ENCODE measurements at regions not wholly inside any gene's neighbourhood (a gene's known extent, or its start where the extent isn't known, plus 50 kb on each side); places are given as distances from the start of the nearest gene placed in this dataset.
A peak's percentile ranks its signal among the peaks of the same experiment; 100 is the strongest.

DNA sequence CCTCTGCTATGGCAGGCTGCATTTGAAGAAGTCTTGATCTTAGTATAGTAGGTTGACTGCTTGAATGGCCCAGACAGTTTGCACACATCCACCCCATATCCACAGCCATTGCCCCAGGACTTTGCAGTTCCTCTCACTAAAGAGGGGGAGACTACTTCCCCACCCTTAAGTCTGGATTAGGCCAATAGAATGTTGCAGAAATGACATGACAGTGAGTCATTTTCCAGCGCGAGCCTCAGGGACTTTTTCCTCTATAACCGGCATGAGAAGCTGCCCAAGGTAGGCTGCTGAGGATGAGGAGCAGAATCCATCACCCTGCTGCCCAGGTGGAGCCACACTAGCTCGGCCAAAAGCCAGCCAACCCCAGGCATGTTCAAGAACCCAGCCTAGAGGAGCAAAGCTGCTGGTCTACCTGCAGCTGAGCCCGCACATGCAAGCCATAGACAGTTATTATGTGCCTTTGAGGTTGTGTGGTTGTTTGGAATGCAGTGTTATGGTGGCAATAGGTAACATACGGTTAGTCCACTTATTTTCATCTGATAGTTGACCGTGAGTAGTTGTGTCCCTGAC is 113.9 kb downstream of the TLE3 start:
- TF ChIP-seq, protein P1, sequence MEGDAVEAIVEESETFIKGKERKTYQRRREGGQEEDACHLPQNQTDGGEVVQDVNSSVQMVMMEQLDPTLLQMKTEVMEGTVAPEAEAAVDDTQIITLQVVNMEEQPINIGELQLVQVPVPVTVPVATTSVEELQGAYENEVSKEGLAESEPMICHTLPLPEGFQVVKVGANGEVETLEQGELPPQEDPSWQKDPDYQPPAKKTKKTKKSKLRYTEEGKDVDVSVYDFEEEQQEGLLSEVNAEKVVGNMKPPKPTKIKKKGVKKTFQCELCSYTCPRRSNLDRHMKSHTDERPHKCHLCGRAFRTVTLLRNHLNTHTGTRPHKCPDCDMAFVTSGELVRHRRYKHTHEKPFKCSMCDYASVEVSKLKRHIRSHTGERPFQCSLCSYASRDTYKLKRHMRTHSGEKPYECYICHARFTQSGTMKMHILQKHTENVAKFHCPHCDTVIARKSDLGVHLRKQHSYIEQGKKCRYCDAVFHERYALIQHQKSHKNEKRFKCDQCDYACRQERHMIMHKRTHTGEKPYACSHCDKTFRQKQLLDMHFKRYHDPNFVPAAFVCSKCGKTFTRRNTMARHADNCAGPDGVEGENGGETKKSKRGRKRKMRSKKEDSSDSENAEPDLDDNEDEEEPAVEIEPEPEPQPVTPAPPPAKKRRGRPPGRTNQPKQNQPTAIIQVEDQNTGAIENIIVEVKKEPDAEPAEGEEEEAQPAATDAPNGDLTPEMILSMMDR (IDR thresholded peaks at IDR 0.05; ENCODE audit: insufficient read depth, missing control alignments), result no peak
- FAIRE-seq (no peak), DNase-seq (ENCODE audit: insufficient read length, low spot score) (no peak)

DNA sequence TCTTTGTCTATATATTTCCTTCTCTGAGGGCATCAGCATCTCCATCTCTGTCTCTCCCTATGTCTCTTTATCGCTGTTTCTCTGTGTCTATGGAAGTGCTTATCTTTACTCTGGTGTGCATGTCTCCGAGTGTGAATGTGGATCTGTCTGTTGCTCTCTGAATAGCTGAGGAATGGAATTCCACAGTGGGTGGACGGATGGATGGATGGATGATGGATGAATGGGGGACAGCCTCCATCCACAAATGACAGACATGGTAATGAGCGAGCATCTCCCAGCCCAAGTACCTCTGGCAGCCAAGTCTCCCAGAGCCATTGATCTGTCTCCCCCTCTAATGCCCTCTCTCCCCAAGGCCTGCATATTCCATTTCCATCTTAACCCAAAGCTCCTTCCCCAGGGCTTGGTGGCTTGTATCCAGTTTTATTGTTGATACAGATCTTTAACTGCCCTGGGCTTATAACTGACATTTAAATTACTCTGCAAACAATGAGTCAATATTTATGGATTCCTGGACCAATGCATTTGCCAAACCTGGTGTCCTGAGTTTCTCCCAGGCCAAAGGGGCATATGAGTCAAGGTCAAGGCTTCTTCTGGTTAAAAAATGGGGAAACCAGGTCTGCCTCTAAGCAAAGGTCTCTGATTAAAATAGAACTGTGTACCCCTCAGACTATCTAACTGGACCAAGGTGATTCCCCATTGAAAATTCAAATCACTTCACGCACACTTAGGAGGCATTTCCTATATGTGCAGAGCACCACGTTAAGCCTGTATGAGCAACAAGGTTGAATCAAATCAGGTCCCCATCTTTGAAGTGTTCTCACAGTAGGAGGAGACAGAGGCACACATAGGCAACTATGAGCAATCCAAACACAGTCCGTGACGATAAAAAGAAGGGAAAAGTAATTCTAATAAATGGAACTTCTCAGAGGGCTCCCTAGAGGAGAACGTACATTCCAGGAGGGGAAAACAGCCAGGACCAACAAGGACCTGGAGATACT is 109.9 kb downstream of the TLE3 start:
- TF ChIP-seq, protein P1 (IDR thresholded peaks at IDR 0.05; ENCODE audit: insufficient read depth, missing control alignments), result no peak
- FAIRE-seq (no peak), DNase-seq (ENCODE audit: insufficient read length, low spot score) (no peak)

DNA sequence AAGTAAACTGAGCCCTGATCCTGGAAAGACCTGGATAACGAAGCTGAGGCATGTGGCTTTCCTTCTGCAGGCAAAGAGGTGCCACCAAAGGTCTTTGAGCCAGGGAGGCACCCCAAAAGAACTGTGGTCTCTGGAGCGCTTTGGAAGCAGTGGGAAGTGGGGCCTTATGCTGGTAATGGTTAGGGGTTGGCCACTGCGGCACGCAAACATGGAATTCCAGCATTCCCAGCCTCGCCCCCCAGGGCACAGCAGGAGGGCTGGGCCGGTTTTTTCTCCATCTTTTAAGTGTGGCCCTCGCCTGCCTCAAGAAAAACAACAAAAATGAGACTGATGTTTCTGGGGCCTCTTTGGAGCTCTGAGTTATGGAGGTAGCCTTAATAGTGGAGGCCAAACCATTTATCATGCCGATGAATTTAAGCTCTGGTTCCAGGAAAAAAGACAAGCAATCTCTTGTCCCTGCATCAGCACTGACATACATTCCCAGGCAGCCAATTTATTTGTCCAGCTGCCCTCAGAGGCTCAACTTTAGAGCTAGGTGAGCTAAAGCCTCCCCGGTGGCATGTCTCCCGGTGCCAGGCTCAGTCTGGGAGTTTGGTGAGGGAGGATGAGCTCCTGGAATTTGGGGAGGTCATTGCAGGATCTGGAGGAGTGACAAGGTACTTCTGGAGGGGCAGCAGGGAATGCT is 109.0 kb downstream of the TLE3 start:
- no peak for DNase-seq (ENCODE audit: insufficient read length, low spot score)
- TF ChIP-seq, protein P1 (IDR thresholded peaks at IDR 0.05; ENCODE audit: insufficient read depth, missing control alignments), result no peak
- no peak for FAIRE-seq

DNA sequence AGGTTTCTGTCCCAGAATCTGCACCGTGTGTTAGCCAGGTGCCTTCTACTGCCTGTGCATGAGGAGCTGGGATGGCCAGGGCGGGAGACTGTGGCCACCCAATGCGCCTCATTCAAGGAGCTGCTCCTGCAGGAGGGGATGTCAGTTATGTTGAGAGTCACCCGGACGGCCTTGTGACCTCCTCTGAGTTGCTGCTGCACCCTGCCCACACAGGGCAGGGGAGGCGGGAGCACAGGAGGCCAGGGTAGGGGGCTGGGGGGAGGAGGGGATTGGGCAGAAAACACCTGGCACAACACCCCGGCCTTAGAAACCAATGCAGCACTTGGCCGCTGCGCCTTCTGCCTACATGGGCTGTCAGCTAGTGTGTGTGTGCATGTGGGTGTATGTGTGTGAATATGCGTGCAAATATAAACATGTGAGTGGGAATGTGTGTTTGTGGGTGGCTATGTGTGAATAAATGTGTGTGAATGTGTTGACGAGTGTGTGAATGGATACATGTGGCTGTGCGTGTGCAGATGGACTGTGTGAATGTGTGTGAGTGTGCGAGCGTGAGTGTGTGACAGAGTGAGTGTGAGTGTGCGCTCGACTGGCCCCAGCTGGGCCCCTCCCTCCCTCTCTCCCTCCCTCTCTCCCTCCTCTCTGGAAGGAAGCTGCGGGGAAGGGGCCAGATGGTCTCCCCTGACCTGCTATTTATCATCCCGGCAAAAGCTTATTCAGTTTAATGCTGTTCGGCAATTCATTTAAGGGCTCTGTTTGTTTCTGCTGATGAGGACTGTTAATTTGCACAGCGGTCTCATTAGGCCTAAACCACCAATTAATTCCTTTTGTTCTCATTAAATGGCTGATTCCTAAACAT is 106.9 kb downstream of the TLE3 start:
- FAIRE-seq, result no peak
- TF ChIP-seq, protein P1 (IDR thresholded peaks at IDR 0.05; ENCODE audit: insufficient read depth, missing control alignments), result no peak
- DNase-seq (ENCODE audit: insufficient read length, low spot score), result peak; percentile 84

DNA sequence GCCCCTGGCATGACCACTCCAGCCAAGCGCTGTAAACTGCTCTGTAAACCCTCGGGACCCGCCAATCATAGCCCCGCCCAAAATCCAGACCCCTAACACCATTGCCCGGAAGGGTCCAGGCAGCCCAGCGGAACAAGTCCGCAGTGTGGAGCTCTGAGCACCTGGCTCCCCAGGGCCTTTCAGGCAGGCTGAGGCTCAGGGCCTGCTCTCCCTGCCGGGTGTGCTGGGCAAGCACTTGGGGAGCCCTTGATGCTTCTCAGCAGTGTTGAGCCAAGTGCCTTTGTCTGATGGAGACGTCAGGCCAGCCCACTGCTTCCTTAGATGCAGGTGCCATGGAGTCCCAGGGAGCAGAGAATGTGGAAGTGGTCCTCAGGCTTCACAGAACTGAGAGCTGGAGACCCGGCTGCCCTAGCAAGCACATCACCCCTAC is 106.2 kb downstream of the TLE3 start:
- DNase-seq (ENCODE audit: insufficient read length, low spot score) (no peak), FAIRE-seq (no peak)
- TF ChIP-seq, protein P1 (IDR thresholded peaks at IDR 0.05; ENCODE audit: insufficient read depth, missing control alignments), result no peak

DNA sequence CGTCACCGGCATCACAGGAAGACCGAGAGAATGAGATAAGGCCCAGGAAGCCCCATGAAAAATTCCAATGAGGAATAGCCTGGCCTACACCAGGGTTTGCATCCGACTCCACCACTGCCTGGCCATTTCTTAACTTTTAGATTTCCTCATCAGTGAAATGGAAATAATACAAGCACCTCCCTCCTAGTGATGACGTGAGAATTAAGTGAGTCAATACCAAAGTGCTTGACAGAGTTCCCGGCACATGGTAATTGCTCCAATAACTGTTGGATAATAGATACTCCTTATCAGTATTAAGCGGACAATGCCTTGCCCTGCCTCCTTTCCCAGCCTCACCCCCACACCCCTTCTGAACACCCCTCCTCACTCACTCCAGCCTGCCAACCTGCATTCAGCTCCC is 105.4 kb downstream of the TLE3 start:
- no peak for FAIRE-seq
- no peak for DNase-seq (ENCODE audit: insufficient read length, low spot score)
- TF ChIP-seq, protein P1 (IDR thresholded peaks at IDR 0.05; ENCODE audit: insufficient read depth, missing control alignments), result no peak

Measured in D721Med (cell line).